ENCODE measurements at regions not wholly inside any gene's neighbourhood (a gene's known extent, or its start where the extent isn't known, plus 50 kb on each side); places are given as distances from the start of the nearest gene placed in this dataset.

- DNase-seq (ENCODE audit: low read depth in 2 of 3, low spot score in 1 of 3): no peak
Observed at GRCh38 chr6:95142101-95142500, 435.2 kb upstream of the MANEA start.

DNA sequence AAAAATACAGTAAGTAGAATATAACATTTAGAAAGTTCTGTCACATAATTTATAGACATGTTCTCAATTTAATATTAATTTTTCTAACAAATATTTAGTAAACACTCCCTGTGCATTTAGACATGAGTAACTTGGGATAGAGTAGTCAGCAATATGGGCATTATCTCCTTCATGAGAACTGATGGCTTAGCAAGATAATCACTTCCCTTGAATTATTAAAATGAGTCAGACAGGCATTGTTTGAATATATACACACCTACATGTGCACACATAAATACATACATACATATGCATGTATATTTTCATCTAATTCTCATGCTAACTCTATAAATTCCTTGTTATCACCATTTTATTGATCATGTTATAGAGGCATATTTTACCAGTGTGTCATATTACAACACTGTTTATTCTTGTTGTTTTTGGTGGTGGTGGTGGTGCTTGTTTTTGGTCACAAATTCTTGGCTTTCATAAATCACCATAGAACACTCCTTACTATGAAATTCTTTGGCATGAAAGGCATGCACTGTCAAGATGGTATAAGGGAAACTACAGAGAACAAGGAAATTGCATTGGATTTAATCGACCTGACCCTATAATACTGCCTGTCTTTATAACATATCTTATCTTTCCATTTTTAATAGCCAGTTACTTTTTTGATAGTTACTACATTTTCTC lies 434.5 kb upstream of the MANEA start:
- DNase-seq (ENCODE audit: low read depth in 2 of 3, low spot score in 1 of 3): no peak

DNA sequence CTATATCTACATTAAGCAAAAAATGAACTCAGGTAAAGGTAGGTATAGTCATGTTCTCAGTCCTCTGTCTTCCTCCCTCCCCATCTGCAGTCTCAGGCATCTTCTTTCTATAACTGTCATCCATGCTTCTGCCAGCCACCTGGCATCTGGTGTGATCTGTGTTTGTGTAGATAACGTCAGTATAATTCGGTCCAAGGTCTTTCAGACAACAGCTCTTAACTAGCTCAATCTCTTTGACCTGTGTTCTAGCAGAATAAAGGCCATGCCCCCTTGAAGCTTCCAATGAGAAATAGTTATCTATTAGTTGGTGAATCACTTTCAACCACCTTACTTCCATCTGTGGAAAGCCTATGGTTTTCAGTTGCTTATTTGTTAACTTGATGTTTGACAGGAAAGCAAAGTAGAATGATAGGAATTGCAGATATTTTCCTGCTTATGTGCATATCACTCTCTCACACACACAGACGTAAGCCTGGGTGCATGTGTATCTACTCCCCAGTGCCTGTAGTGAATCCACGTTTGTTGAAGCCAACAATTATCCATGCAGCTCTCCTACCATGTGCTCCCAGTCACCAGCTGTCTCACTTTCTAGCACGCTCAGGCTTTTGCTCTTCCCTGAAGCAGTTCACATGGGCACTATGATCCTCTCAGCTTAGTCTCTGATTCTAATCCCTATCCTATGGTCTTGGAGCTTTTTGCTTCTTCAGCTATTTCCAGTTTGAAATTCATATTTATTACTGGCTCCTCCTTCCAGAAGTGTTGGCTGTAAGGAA lies 433.7 kb upstream of the MANEA start:
- DNase-seq (ENCODE audit: low read depth in 2 of 3, low spot score in 1 of 3): no peak

DNA sequence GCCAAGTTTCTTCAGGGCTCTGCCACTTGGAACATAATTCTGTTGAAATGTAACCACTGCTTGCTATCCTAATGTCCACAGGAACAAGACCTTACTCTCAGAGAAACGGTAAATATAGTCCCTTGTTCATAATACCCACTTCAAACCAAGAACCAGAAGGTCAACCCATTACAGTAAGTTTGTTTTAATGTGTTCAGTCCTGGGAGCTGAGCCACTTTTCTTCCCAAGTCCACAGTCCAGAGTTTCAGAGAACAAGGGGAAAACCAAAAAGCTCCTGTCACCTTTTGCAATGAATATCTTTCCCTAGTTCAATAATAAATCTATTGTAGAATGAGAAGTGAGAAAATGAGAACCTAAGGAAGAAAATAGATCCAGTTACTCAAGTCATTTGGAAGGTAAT lies 431.9 kb upstream of the MANEA start:
- no peak for DNase-seq (ENCODE audit: low read depth in 2 of 3, low spot score in 1 of 3)

- DNase-seq (ENCODE audit: low read depth in 2 of 3, low spot score in 1 of 3): no peak
Observed at GRCh38 chr6:95159557-95159956, 417.8 kb upstream of the MANEA start.

DNA sequence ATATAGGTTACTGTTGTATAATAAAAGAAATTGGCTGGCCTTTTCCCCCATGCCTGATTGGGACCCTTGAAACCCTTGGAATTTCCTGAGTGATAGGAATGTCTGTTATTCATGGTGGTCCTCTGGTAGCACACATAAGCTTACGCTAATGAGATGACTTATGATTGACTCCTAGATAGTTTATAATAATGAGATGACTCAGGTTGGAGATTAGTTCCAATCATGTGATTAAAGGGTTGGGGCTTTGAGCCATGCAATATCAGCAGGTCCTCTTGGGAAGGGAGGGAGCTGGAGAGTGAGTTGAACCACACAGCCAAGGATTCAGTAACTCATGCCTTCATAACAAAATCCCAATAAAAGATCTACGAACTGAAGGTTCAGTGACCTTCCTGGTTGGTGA lies 407.6 kb upstream of the MANEA start:
- no peak for DNase-seq (ENCODE audit: low read depth in 2 of 3, low spot score in 1 of 3)

DNA sequence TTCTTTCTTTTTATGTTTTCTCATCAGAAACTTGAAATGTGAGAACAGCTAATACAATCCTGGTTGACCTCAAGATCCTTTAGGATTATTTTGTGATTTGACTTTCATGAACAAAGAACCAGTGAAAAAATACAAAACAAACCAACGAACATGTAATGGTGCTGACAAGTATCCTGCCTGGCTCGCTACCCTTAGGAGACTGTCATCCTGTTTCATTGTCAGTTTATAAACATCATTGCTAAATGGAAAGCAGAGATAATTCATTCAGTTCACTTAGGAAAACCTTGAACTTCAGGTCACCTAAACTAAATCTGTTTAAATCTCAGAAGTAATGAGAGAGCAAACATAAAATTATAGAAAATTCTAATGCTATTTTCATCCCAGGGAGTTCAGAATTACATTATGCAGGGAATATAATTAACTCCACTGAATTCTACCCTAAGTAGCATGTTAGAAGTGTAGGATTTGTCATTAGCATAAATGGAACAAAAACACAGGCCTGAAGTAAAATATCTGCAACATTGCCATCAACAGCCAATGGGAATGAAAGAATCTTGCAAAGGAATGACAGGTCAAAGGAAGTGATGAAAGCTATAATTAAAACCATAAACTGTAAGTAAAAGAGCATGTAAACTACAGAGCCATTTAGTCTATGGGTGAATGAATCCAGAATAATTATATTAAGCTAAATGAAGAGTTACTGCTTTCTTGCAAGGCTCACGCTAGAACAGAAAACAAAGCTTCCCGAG lies 401.2 kb upstream of the MANEA start:
- no peak for DNase-seq (ENCODE audit: low read depth in 2 of 3, low spot score in 1 of 3)

DNA sequence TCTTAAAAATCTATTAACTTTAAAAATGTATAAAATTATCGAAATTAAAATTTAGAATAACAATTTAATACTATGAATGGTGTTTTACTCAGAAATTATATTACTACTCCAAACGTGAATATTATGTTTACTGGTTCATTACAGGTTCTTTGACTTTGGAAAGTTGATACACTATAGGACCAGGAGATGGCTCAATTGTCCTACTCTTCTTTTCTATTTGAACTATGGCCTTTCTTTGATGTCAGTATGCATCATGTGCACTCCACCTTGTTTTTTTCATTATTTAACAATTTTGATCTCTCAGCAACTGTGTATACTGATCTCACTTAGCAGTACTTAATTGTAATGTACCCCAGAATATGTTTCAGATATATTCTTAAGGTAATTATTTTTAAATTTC lies 391.5 kb upstream of the MANEA start:
- no peak for DNase-seq (ENCODE audit: low read depth in 2 of 3, low spot score in 1 of 3)

GRCh38 chr6:95186710-95187109 lies 390.6 kb upstream of the MANEA start:
- no peak for DNase-seq (ENCODE audit: low read depth in 2 of 3, low spot score in 1 of 3)

DNA sequence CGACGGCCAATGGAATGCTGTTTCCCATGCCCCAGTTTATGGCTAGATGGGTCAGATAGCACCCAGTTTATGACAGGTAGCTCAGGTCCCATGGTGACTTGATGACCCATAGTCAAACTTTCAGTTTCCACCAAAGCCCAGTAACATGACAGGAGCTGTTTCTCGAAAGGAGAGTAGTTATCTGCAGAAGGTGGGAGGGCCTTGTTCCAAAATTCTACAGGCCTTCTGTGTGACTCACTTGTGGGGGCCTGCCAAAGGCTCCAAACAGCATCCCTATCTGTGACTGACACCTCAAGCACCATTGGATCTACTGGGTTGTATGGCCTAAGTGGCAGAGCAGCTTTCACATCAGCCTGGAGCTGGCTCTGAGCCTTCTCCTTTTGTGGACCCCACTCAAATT lies 379.7 kb upstream of the MANEA start:
- no peak for DNase-seq (ENCODE audit: low read depth in 2 of 3, low spot score in 1 of 3)

- DNase-seq (ENCODE audit: low read depth in 2 of 3, low spot score in 1 of 3): peak in 2 of 3 donors; percentile 2 to 10
Observed at GRCh38 chr6:95203153-95203754, 374.1 kb upstream of the MANEA start.

GRCh38 chr6:95204178-95204577 lies 373.2 kb upstream of the MANEA start:
- no peak for DNase-seq (ENCODE audit: low read depth in 2 of 3, low spot score in 1 of 3)

DNA sequence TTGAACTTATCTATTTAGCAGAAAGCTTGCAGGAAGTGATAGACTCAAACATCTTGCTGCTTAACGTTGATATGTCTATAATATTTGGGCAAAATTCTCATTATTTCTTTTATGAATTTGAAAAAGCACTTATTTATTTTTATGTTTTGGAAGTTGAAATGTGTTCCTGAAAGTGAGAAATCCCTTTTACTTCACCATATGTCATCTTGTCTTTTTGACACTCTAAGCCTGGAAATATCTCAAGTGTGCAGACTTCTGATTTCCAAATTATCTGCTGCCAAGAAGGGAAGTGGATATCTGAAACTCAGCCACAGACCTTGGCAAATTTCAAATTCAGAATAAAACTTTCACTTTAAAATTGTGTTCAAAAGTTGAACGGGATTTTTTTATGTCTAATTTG lies 368.7 kb upstream of the MANEA start:
- no peak for DNase-seq (ENCODE audit: low read depth in 2 of 3, low spot score in 1 of 3)

DNA sequence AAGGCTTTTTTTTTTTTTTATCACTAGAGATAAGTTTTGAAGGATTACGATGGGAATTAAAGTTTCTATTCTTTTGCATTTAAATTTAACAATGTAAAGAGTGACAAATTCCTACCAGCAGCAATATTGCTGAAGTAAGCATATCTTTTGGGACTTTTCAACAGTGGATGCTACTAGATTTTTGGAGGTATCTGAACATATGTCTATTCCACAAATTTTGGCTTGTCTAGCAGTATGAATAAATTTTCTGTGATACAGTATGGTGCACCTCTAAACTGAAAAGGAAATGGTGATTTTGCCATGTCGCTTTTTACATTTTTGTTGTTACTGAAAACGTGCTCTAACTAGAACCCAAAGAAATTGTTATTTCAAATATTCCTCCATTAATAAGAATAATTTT lies 368.3 kb upstream of the MANEA start:
- no peak for DNase-seq (ENCODE audit: low read depth in 2 of 3, low spot score in 1 of 3)

GRCh38 chr6:95216555-95216954 lies 360.8 kb upstream of the MANEA start:
- no peak for DNase-seq (ENCODE audit: low read depth in 2 of 3, low spot score in 1 of 3)

- DNase-seq (ENCODE audit: low read depth in 2 of 3, low spot score in 1 of 3): no peak
Observed at GRCh38 chr6:95227351-95227750, 350.0 kb upstream of the MANEA start.

DNA sequence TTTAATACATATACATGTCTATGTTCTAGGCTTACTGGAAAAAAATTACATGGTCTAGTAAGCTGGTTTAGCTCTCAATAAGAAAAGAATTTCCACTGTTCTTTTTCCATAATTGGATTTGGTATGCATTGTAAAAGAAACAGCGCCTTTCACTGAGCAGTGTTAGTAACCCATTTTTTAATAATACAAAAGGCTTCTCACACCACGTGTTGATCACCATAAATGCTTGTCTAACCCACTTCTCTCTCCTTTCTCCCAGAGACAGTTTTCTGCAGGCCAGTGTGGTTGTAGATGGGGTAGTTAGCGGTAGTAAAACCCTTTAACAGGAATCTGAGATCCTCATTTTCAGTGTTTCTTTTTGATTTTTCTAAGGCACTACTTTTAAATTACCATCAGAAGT lies 348.7 kb upstream of the MANEA start:
- DNase-seq (ENCODE audit: low read depth in 2 of 3, low spot score in 1 of 3): no peak

- DNase-seq (ENCODE audit: low read depth in 2 of 3, low spot score in 1 of 3): no peak
Observed at GRCh38 chr6:95230071-95230740, 347.1 kb upstream of the MANEA start.

- DNase-seq (ENCODE audit: low read depth in 2 of 3, low spot score in 1 of 3): no peak
Observed at GRCh38 chr6:95231416-95231815, 345.9 kb upstream of the MANEA start.

DNA sequence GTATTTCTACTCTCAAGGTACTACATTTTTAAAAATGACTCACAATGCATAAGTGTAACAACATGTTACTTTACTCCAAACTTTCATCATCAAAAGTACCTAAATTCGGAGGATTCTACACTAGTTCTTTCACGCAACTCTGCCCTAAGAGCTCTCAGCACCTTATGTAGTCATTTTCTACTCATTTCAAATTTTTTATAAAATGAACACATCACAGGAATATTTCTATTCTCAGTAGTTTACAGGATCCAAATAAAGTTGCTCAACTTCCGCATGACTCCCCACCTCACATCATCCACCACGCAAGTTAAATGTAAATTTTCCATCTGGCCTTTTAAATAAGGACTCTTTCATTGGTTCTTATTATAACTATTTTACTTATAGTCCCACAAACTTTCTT lies 344.9 kb upstream of the MANEA start:
- no peak for DNase-seq (ENCODE audit: low read depth in 2 of 3, low spot score in 1 of 3)

GRCh38 chr6:95233879-95234278 lies 343.5 kb upstream of the MANEA start:
- no peak for DNase-seq (ENCODE audit: low read depth in 2 of 3, low spot score in 1 of 3)
